Common myeloid progenitor, CD34-positive (primary cell): ENCODE measurements at regions not wholly inside any gene's neighbourhood (a gene's known extent, or its start where the extent isn't known, plus 50 kb on each side); places are given as distances from the start of the nearest gene placed in this dataset.

Source experiments
- CTCF ChIA-PET: fragments of 350-600 bp; sonication (Branson Sonifier 250); formaldehyde crosslinking; loops from one replicate; lab custom pipeline; 2021; ENCODE audit warnings: antibody characterized with exemption; lab: Charles Lee
- POLR2A ChIA-PET: fragments of 350-600 bp; sonication (Branson Sonifier 250); formaldehyde crosslinking; loops from one replicate; lab custom pipeline; 2021; ENCODE audit warnings: antibody characterized with exemption; lab: Charles Lee
- DNase-seq, 3 donors: peaks; one replicate each; pipeline versions ENCODE4 v3.0.0 to v3.0.0-alpha.2; 2013
- H3K27ac ChIP-seq, 2 experiments: 1 replicate in 1 of 2; 2 replicates in 1 of 2; pipeline ENCODE4 v1.7.0; 2013; ENCODE audit warnings: inconsistent platforms in 2 of 2, low read length in 2 of 2, mild to moderate bottlenecking in 2 of 2, low read depth in 1 of 2, moderate library complexity in 1 of 2; ENCODE audit not compliant: severe bottlenecking in 2 of 2, insufficient read depth in 1 of 2, poor library complexity in 1 of 2
- H3K27me3 ChIP-seq, 5 experiments: replicated peaks in 2 of 5; 1 replicate in 3 of 5; 2 replicates in 2 of 5; pipeline versions ENCODE4 v1.6.1 to v1.7.0; 2013; ENCODE audit warnings: low read length in 4 of 5, mild to moderate bottlenecking in 2 of 5, moderate library complexity in 2 of 5, inconsistent platforms in 1 of 5; ENCODE audit not compliant: insufficient read depth in 5 of 5, control insufficient read depth in 4 of 5
- H3K36me3 ChIP-seq, 4 experiments: 1 replicate in 2 of 4; 2 replicates in 2 of 4; pipeline versions ENCODE4 v1.6.1 to v1.7.0; 2013; ENCODE audit warnings: low read length in 3 of 4, control low read depth in 1 of 4, mild to moderate bottlenecking in 1 of 4; ENCODE audit not compliant: control insufficient read depth in 4 of 4, insufficient read depth in 4 of 4
- H3K4me1 ChIP-seq, 4 experiments: 1 replicate in 3 of 4; 2 replicates in 1 of 4; pipeline versions ENCODE4 v1.6.1 to v1.7.1; 2013; ENCODE audit warnings: low read length in 3 of 4, mild to moderate bottlenecking in 3 of 4, control low read depth in 1 of 4, inconsistent platforms in 1 of 4, moderate library complexity in 1 of 4; ENCODE audit not compliant: control insufficient read depth in 4 of 4, insufficient read depth in 4 of 4; ENCODE audit errors: control extremely low read depth in 1 of 4
- H3K4me3 ChIP-seq, 7 experiments: 1 replicate in 4 of 7; 2 replicates in 3 of 7; pipeline versions ENCODE4 v1.5.1 to v1.7.0; 2013; ENCODE audit warnings: mild to moderate bottlenecking in 7 of 7, low read length in 6 of 7, moderate library complexity in 6 of 7, inconsistent platforms in 2 of 7, low read depth in 2 of 7, control low read depth in 1 of 7; ENCODE audit not compliant: insufficient read depth in 4 of 7, control insufficient read depth in 1 of 7; ENCODE audit errors: extremely low read depth in 1 of 7
- H3K9me3 ChIP-seq, 5 experiments: 1 replicate in 4 of 5; 2 replicates in 1 of 5; pipeline versions ENCODE4 v1.6.1 to v1.7.1; 2013; ENCODE audit warnings: low read length in 4 of 5, mild to moderate bottlenecking in 2 of 5, inconsistent platforms in 1 of 5, low read depth in 1 of 5, moderate library complexity in 1 of 5; ENCODE audit not compliant: control insufficient read depth in 4 of 5, insufficient read depth in 2 of 5; ENCODE audit errors: control extremely low read depth in 1 of 5
- WGBS: methylation state at CpG from one replicate; pipeline ENCODE4 v1.1.5; 2013; ENCODE audit not compliant: insufficient coverage; 5-methylcytosine and 5-hydroxymethylcytosine counted together

DNA sequence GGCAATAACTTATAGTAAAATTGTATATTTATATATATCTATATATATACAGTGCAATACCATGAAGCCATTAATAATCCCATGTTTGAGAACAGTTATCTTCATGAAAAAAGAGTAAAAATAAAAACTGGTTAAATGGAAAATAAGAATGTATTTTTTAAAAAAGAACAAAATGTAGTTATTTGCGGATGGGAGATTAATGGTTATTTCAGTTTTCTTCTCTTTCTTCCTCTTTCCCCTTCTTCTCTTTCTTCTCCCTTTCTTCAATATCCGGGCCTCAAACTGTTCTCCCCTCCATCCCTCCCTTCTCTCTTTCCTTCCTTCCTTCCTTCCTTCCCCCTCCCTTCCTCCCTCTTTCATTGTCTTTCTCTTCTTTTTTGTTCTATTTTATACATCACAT, 1301.7 kb upstream of the IGFBP7 start:
- WGBS, result 50% methylated on average over 1 of the region's 2 CpGs
- CTCF ChIA-PET, result no interaction called here

DNA sequence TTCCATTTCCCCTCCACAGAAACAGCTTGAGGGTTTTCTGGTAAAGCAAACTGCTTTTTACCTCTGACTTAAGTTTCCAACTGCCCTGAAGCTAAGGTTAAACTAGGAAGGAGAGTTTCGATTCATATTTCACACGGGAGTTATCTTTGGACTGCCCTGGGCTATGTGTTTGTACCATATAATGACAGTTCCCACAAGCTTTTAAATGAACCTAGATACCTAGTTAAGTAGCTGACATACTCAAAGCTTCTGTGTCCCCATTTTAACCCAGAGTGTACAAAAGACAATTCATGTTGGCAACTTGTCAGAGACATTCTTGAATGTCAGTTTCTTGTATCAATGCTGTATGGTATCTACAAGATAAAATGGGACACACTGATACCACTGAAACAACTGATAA, 1296.6 kb upstream of the IGFBP7 start:
- H3K27ac ChIP-seq, result no peak overlapping the region
- no peaks in the 10 kb centered on the region for H3K27me3 ChIP-seq
- no peaks in the 10 kb centered on the region for H3K4me1 ChIP-seq
- ChIA-PET CTCF (interaction anchor here (1.0 kb wide), 1 partner anchor 57 kb away, joined by 3 read pairs; no protein-coding TSS in a partner anchor), POLR2A (no interaction called here)
- H3K4me3 ChIP-seq, result no peak overlapping the region
- H3K9me3 ChIP-seq, result no peaks in the 10 kb centered on the region
- 94% methylated on average over 2 of the region's 2 CpGs for WGBS
- H3K36me3 ChIP-seq, result no peaks in the 10 kb centered on the region
- no peak for DNase-seq

More for the DNA sequence above, 1301.7 kb upstream of the IGFBP7 start:
- no peaks in the 10 kb centered on the region for H3K9me3 ChIP-seq
- H3K4me3 ChIP-seq, result no peak overlapping the region
- no peaks in the 10 kb centered on the region for H3K27me3 ChIP-seq
- H3K36me3 ChIP-seq, result no peaks in the 10 kb centered on the region
- no peak overlapping the region for H3K27ac ChIP-seq
- no peaks in the 10 kb centered on the region for H3K4me1 ChIP-seq
- POLR2A ChIA-PET, result no interaction called here
- no peak for DNase-seq

DNA sequence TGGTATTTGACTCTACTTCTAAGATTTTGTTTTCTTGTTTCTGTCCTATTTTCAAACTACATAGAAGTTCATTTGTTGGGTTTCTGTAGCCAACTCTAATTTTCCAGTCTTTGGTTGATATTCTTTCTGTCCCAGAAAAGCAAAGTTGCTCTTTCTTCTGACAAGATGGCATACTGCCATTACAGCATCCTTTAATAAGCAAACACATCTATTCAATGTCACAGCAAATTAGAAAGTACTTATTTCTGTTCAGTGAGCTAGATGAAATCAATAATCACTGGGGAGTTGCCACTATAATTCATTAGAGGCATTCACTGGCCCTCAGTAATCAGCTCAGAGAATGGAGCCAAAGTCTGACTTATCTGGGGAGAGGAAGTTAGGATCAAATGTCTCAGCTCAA, 1258.0 kb upstream of the IGFBP7 start:
- Histone ChIP-seq H3K27ac (no peak overlapping the region), H3K9me3 (no peaks in the 10 kb centered on the region), H3K4me1 (no peaks in the 10 kb centered on the region), H3K27me3 (no peaks in the 10 kb centered on the region), H3K36me3 (no peaks in the 10 kb centered on the region), H3K4me3 (no peak overlapping the region)
- ChIA-PET CTCF (no interaction called here), POLR2A (no interaction called here)
- no peak for DNase-seq

DNA sequence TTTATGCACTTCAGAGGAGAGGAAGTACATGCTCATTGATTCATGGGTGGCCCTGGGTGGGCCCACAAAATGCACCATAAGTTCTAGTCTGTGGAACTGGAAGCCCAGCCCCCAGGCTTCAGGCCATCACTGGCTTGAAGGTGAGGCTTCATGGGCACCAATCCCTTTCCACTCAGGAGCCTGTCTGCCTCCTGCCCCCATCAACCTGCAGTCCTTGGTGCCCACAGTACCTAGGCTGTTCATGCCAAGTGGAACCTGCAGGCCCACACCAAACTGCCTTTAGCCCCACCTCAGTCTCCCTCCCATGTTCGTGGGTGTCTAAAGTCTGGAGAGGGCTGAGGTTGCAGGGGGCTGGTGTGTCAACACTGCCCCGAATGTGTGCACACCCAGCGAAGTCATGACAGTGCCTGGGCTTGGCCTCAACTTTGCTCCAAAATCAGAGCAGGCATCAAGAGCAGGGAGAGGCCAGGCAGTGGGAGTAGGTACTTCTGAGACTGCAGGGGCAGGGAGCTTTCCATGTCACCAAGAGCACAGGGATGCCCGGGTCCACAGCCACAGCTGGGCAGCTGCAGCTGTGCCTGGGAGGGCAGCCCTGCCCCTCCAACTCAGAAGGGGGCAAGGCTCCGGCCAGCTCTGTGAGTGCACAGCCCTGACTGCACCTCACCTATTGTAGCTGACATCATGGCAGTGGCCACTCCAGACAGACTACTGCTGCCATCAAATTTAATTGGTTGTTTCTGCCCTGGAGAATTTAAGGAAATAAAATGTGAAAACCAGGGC, 1250.4 kb upstream of the IGFBP7 start:
- Histone ChIP-seq H3K27me3 (no peaks in the 10 kb centered on the region), H3K4me3 (no peak overlapping the region), H3K27ac (no peak overlapping the region), H3K36me3 (no peaks in the 10 kb centered on the region), H3K4me1 (no peaks in the 10 kb centered on the region), H3K9me3 (peaks cover 0 to 5% (median 2%) of the 10 kb centered on the region in 5 experiments)
- CTCF ChIA-PET, result no interaction called here
- POLR2A ChIA-PET, result no interaction called here
- WGBS, result 92% methylated on average over 5 of the region's 5 CpGs
- DNase-seq, result no peak

DNA sequence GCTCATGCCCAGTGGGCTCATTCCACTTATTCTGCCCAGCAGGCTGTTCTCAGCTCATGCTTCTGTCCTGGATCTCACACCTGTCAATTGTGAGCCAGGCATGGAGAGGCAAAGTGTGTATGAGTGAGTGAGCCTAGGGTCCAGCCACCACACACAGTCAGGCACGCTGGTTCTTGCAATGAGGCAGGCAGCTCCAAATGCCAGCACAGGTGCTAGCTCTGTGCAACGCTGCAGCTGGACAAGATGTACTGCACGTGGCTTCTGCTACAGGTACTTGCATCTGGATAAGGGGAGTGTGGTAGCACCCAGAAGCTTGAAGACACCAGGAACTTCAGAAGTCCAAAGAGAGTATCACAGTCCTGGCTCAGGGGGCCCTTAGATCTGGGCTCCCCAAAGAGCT, 1249.4 kb upstream of the IGFBP7 start:
- Histone ChIP-seq H3K4me3 (no peak overlapping the region), H3K4me1 (no peaks in the 10 kb centered on the region), H3K27me3 (no peaks in the 10 kb centered on the region), H3K27ac (no peak overlapping the region), H3K36me3 (no peaks in the 10 kb centered on the region), H3K9me3 (peaks cover 0 to 5% (median 2%) of the 10 kb centered on the region in 5 experiments)
- 90% methylated on average over 3 of the region's 3 CpGs for WGBS
- ChIA-PET CTCF (no interaction called here), POLR2A (no interaction called here)
- no peak for DNase-seq

DNA sequence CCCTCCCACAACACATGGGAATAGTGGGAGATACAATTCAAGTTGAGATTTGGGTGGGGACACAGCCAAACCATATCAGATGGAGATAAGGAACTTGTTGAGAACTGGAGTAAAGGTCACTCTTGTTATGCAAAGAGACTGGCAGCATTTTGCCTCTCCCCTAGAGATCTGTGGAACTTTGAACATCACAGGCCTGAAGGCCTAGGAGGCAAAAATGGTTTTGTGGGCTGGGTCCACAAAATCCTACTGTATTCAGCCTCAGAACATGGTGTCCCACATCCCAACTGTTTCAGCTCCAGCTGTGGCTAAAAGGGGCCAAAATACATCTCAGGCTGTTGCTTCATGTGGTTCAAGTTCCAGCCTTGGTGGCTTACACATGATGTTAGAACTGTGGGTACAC, 1247.8 kb upstream of the IGFBP7 start:
- Histone ChIP-seq H3K27ac (no peak overlapping the region), H3K4me1 (no peaks in the 10 kb centered on the region), H3K36me3 (no peaks in the 10 kb centered on the region), H3K4me3 (no peak overlapping the region), H3K27me3 (no peaks in the 10 kb centered on the region), H3K9me3 (peaks cover 0 to 5% (median 2%) of the 10 kb centered on the region in 5 experiments)
- CTCF ChIA-PET, result no interaction called here
- POLR2A ChIA-PET, result no interaction called here
- DNase-seq, result no peak

DNA sequence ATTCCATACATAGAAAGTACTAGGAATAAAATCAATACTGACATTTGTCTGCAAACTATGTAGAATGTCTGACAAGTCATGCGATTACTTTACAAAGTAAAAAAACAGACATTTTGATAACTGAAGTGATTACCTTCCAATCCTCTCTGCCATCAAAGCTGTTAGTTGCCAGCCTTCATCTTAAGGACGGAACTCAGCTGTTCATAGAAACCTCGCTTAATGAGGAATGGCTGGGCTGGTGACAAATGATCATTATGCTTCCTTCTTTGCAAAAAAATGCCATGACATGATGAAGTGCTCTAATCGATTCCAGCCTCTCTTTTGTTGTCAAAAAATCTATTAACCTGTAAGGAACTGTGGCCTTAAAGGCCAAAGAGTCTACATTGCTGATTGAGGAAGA, 1214.9 kb upstream of the IGFBP7 start:
- H3K4me1 ChIP-seq, result no peaks in the 10 kb centered on the region
- POLR2A ChIA-PET, result no interaction called here

More for the DNA sequence above, 1214.9 kb upstream of the IGFBP7 start:
- no peak for DNase-seq
- WGBS, result 89% methylated on average over 4 of the region's 4 CpGs
- H3K36me3 ChIP-seq, result no peaks in the 10 kb centered on the region
- H3K27ac ChIP-seq, result no peak overlapping the region
- H3K9me3 ChIP-seq, result no peaks in the 10 kb centered on the region
- no peak overlapping the region for H3K4me3 ChIP-seq
- no peaks in the 10 kb centered on the region for H3K27me3 ChIP-seq
- CTCF ChIA-PET, result no interaction called here
